Pancreas (tissue), 10 donors: ENCODE measurements at regions not wholly inside any gene's neighbourhood (a gene's known extent, or its start where the extent isn't known, plus 50 kb on each side); places are given as distances from the start of the nearest gene placed in this dataset.

Experiments
- ATAC-seq, 4 donors: fragments of 200-7000 bp; cut with Tn5 transposase; one replicate each; pipeline versions ENCODE4 v1.8.0 to v1.9.1; 2020; ENCODE audit warnings: mild to moderate bottlenecking in 4 of 4, moderate library complexity in 4 of 4
- DNase-seq, 6 donors: peaks; one replicate each; pipeline ENCODE4 v3.0.0-alpha.2; 2020
- FAIRE-seq: peaks from 2 replicates; lab custom pipeline; 2012; peaks lifted over from hg19 to GRCh38; lab: Jason Lieb, UNC
- H3K27ac ChIP-seq, 4 donors: fragments of 200-600 bp; sonication (generic); 1 replicate in 3 of 4; 2 replicates in 1 of 4; pipeline versions ENCODE4 v1.5.0 to v1.8.0; 2020
- H3K27me3 ChIP-seq, 4 donors: fragments of 200-600 bp; one replicate each; pipeline ENCODE4 v1.8.0; 2021
- H3K36me3 ChIP-seq, 3 donors: fragments of 200-600 bp; sonication (generic) in 1 of 3; one replicate each; pipeline versions ENCODE4 v1.5.0 to v1.8.0; 2020 to 2021
- H3K4me1 ChIP-seq, 3 donors: fragments of 200-600 bp; one replicate each; pipeline ENCODE4 v1.8.0; 2021
- H3K4me3 ChIP-seq, 4 donors: fragments of 200-600 bp; sonication (generic) in 2 of 4; one replicate each; pipeline versions ENCODE4 v1.5.0 to v1.8.0; 2020 to 2021
- H3K9me3 ChIP-seq, 4 donors: fragments of 200-600 bp; one replicate each; pipeline ENCODE4 v1.8.0; 2021
- WGBS, 2 donors: extraction: QIAGEN DNeasy Blood & Tissue Kit; methylation state at CpG; one replicate each; pipeline ENCODE4 v1.1.7; 2013; 5-methylcytosine and 5-hydroxymethylcytosine counted together
- intact Hi-C, 3 donors: fragments of 100-400 bp; cut with DNase I; formaldehyde crosslinking; loops; one replicate each; pipeline versions ENCODE4 v1.11.1 to v1.14.2; 2022
- TF ChIP-seq, protein P1 (sequence below), 4 donors: fragments of 200-600 bp; sonication (generic) in 3 of 4; IDR thresholded peaks; one replicate each; pipeline versions ENCODE4 v1.5.0 to v1.8.0; 2021; ENCODE audit warnings: antibody characterized with exemption in 4 of 4
- donor health status: healthy with polysubstance abuse.
- donor health status: DM: no; HTN: no; CAD: no; lungs with moderate emphysema.
- donor health status: DM: no; HTN: no; CAD: no.
- donor health status: control.
- donor health status: control.
- donor health status: Bipolar disorder and iron deficiency.
- donor health status: DM: yes; HTN: yes; CAD: no.
- donor health status: DM: no; HTN: no; CAD: no.
- donor health status: DM: no; HTN: no; CAD: no.
- donor health status: DM: yes; HTN: yes; CAD: no.

DNA sequence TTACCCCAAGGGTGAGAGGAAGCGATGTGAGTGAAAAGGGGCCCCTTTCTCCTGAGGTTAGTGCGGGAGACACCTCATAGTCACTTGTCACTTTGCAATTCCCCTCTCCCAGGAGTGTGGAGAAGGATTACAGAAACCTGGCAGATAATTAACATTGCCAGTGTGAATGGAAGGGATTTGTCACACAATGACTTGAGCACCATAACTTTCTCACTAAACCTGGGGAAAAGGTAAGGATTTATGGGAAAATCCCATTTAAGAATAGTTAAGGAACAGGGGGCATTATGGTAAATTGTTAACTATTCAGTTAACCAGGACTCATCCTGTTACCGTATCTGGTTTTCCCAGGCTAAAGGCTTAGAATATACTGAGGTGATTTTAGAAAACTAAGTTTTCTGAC is 219.5 kb upstream of the JAG1 start:
- Histone ChIP-seq H3K4me1 (no peaks in the 10 kb centered on the region), H3K36me3 (no peaks in the 10 kb centered on the region), H3K27ac (no peak overlapping the region), H3K4me3 (no peak overlapping the region), H3K27me3 (no peaks in the 10 kb centered on the region), H3K9me3 (no peaks in the 10 kb centered on the region)
- ATAC-seq (no peak), FAIRE-seq (no peak), DNase-seq (no peak)
- 94 to 96% methylated on average over 3 of the region's 3 CpGs for WGBS, 2 donors
- intact Hi-C loops, result no loop called here
- TF ChIP-seq, protein P1, sequence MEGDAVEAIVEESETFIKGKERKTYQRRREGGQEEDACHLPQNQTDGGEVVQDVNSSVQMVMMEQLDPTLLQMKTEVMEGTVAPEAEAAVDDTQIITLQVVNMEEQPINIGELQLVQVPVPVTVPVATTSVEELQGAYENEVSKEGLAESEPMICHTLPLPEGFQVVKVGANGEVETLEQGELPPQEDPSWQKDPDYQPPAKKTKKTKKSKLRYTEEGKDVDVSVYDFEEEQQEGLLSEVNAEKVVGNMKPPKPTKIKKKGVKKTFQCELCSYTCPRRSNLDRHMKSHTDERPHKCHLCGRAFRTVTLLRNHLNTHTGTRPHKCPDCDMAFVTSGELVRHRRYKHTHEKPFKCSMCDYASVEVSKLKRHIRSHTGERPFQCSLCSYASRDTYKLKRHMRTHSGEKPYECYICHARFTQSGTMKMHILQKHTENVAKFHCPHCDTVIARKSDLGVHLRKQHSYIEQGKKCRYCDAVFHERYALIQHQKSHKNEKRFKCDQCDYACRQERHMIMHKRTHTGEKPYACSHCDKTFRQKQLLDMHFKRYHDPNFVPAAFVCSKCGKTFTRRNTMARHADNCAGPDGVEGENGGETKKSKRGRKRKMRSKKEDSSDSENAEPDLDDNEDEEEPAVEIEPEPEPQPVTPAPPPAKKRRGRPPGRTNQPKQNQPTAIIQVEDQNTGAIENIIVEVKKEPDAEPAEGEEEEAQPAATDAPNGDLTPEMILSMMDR (IDR thresholded peaks at IDR 0.05), result no peak

DNA sequence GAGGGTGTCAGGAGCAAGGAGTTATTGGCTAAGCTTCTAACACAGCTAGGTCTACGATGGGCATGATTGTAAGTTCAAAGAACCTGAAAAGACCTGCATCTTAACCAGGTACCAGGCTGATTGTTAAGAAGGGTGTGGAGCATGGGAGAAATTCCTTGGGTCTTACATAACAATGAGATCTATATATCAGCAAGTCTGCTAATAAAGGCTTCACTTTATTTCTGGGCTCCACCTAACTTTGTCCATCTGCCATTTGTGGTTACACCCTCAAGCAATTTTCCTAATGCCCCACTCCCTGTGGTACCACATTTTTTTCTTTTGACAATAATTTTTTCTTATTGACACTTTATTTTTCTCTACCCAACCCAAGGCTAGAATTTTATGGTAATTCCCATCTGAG is 223.5 kb upstream of the JAG1 start:
- TF ChIP-seq, protein P1 (IDR thresholded peaks at IDR 0.05), result no peak
- WGBS, 2 donors, result 92 to 94% methylated on average over 1 of the region's 1 CpG
- H3K4me1 ChIP-seq, result no peaks in the 10 kb centered on the region
- DNase-seq (no peak), FAIRE-seq (no peak), ATAC-seq (no peak)
- intact Hi-C loops, result no loop called here
- H3K27me3 ChIP-seq, result no peaks in the 10 kb centered on the region
- H3K27ac ChIP-seq, result no peak overlapping the region
- H3K4me3 ChIP-seq, result no peak overlapping the region
- H3K9me3 ChIP-seq, result no peaks in the 10 kb centered on the region
- no peaks in the 10 kb centered on the region for H3K36me3 ChIP-seq

DNA sequence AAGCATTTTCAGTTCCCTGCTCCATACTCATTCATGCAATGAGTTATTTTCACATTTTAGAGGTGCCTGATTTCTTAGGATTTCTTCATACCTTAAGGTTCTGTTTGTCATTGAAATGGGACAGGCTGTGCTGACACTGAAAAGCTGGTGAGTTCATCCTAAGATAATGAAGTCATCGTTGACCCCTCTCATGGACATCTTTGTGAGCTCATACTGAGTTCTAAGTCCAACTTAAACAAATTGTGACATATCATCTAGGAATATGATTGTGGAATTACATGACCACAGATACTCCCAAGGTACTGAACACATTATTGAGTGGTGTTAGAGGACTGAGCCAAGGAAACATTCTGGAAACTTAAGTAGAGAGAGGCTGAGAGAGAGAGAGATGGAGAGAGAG is 224.8 kb upstream of the JAG1 start:
- Histone ChIP-seq H3K9me3 (no peaks in the 10 kb centered on the region), H3K27me3 (no peaks in the 10 kb centered on the region), H3K27ac (no peak overlapping the region), H3K36me3 (no peaks in the 10 kb centered on the region), H3K4me1 (no peaks in the 10 kb centered on the region), H3K4me3 (no peak overlapping the region)
- FAIRE-seq (no peak), DNase-seq (no peak), ATAC-seq (no peak)
- intact Hi-C loops, result no loop called here
- 61 to 86% methylated on average over 1 of the region's 1 CpG for WGBS, 2 donors
- TF ChIP-seq, protein P1 (IDR thresholded peaks at IDR 0.05), result no peak

DNA sequence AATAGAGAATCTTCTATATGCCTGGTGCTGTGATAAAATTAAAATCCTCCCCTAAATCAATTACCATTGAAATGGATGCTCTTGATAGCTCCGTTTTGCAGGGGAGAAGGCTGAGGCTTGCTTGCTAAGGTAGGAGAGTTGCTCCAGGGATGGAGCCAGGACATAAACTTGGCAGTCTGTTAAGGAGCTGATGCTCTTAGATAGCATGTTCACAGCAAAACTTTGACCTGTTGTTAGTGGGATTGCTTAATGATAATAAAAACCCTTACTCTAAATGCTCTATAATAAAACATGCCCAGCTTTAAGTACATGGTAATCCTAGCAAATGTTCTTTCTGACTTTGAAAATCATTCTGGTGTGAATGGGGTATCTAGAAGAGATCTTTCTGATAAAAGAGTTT is 228.4 kb upstream of the JAG1 start:
- Histone ChIP-seq H3K27me3 (no peaks in the 10 kb centered on the region), H3K4me3 (no peak overlapping the region), H3K36me3 (no peaks in the 10 kb centered on the region), H3K9me3 (no peaks in the 10 kb centered on the region), H3K4me1 (no peaks in the 10 kb centered on the region), H3K27ac (no peak overlapping the region)
- FAIRE-seq (no peak), ATAC-seq (no peak), DNase-seq (no peak)
- intact Hi-C loops, result no loop called here
- TF ChIP-seq, protein P1 (IDR thresholded peaks at IDR 0.05), result no peak
- WGBS, 2 donors, result 65 to 66% methylated on average over 1 of the region's 1 CpG

DNA sequence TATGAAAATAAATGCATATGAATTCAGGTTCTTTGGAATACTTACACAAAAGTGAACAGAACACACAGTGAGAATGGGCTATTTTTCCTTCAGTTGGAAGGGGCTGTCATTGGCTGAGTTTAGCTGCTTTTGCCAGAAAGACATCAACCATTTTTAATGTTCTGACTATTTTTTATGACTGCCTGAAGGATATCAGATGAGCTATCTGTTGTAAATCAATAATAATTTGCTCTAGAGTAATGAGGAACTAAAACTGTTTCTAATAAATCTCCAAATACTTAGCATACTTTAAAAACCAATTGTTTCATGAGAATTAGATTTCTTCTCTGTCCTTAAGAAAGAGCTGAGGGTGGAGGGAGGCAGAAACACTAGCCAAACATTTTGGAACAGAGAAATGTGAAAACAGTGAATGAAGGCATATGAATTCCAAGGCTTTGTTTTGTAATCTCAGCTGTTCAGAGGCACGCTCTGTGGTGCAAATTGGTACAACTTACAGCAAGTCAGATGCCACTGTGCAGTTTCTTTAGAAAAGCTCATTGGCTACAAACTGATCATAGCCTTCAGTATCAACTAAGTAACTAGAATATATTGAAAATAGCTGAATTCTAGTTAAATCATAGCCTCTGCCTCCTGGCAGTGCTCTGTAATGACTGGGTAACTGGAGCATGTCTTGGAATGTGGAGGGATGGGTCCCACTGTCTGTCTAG is 228.9 kb upstream of the JAG1 start:
- no peaks in the 10 kb centered on the region for H3K36me3 ChIP-seq
- no peaks in the 10 kb centered on the region for H3K4me1 ChIP-seq
- FAIRE-seq, result no peak
- H3K4me3 ChIP-seq, result no peak overlapping the region
- TF ChIP-seq, protein P1 (IDR thresholded peaks at IDR 0.05), result no peak
- no peaks in the 10 kb centered on the region for H3K27me3 ChIP-seq
- intact Hi-C loops, result no loop called here
- WGBS, 2 donors, result 68 to 75% methylated on average over 1 of the region's 1 CpG
- H3K9me3 ChIP-seq, result no peaks in the 10 kb centered on the region
- ATAC-seq, result no peak
- H3K27ac ChIP-seq, result no peak overlapping the region
- DNase-seq, result no peak
